Upper lobe of left lung (tissue), 6 donors: ENCODE measurements at regions not wholly inside any gene's neighbourhood (a gene's known extent, or its start where the extent isn't known, plus 50 kb on each side); places are given as distances from the start of the nearest gene placed in this dataset.

Experiments
- ATAC-seq, 2 donors: fragments of 200-7000 bp; cut with Tn5 transposase; one replicate each; pipeline ENCODE4 v1.9.1; 2022; ENCODE audit warnings: mild to moderate bottlenecking in 2 of 2, moderate library complexity in 2 of 2; ENCODE audit not compliant: low FRiP score in 2 of 2
- DNase-seq, 2 donors: peaks; one replicate each; pipeline ENCODE4 v3.0.0-alpha.2; 2019 to 2020
- H3K27ac ChIP-seq, 4 donors: fragments of 200-600 bp; sonication (generic); one replicate each; pipeline ENCODE4 v1.5.1; 2016 to 2019
- H3K27me3 ChIP-seq, 4 donors: fragments of 200-600 bp; sonication (generic); one replicate each; pipeline ENCODE4 v1.5.1; 2017 to 2019
- H3K36me3 ChIP-seq, 4 donors: fragments of 200-600 bp; sonication (generic); one replicate each; pipeline ENCODE4 v1.5.1; 2016 to 2019
- H3K4me1 ChIP-seq, 4 donors: fragments of 200-600 bp; sonication (generic); one replicate each; pipeline ENCODE4 v1.5.1; 2018 to 2019
- H3K4me3 ChIP-seq, 4 donors: fragments of 200-600 bp; sonication (generic); one replicate each; pipeline ENCODE4 v1.5.1; 2017 to 2019; ENCODE audit warnings: mild to moderate bottlenecking in 2 of 4, moderate library complexity in 1 of 4
- H3K9me3 ChIP-seq, 4 donors: fragments of 200-600 bp; sonication (generic); one replicate each; pipeline ENCODE4 v1.5.1; 2018 to 2019
- CTCF ChIP-seq, 6 experiments: fragments of 450-650 bp in 4 of 6; fragments of 200-600 bp in 2 of 6; sonication (generic) in 2 of 6; IDR thresholded peaks; one replicate each; pipeline ENCODE4 v1.5.1; 2016 to 2019; ENCODE audit warnings: antibody characterized with exemption in 6 of 6
- EP300 ChIP-seq, 4 donors: sonication (generic); formaldehyde crosslinking; IDR thresholded peaks; one replicate each; pipeline ENCODE4 v1.5.1; 2017; ENCODE audit warnings: antibody characterized with exemption in 4 of 4, control low read depth in 2 of 4
- POLR2A ChIP-seq, 4 donors: fragments of 450-650 bp; IDR thresholded peaks; one replicate each; pipeline ENCODE4 v1.5.1; 2016 to 2017; ENCODE audit warnings: antibody characterized with exemption in 4 of 4, mild to moderate bottlenecking in 2 of 4
- POLR2AphosphoS5 ChIP-seq, 2 donors: sonication (generic); formaldehyde crosslinking; IDR thresholded peaks; one replicate each; pipeline ENCODE4 v1.5.1; 2017; ENCODE audit warnings: antibody characterized with exemption in 2 of 2
- WGBS, 2 donors: methylation state at CpG; one replicate each; pipeline ENCODE4 v1.1.5; 2017 to 2018; 5-methylcytosine and 5-hydroxymethylcytosine counted together
- donor health status: DM: no; HTN: no; CAD: no; lungs with moderate emphysema.
- donor health status: DM: no; HTN: yes; CAD: no; lungs with severe emphysema.

GRCh38 chr7:56570968-56571367, 454.8 kb upstream of the NUPR2 start:
- H3K27ac ChIP-seq: no peak overlapping the region
- peaks cover 0 to 30% (median 8%) of the 10 kb centered on the region in 4 donors for H3K9me3 ChIP-seq
- WGBS, 2 donors: 69 to 72% methylated on average over 1 of the region's 1 CpG
- H3K27me3 ChIP-seq: no peaks in the 10 kb centered on the region
- H3K4me1 ChIP-seq: no peaks in the 10 kb centered on the region
- TF ChIP-seq CTCF (IDR thresholded peaks at IDR 0.05): no peak
- TF ChIP-seq POLR2AphosphoS5 (IDR thresholded peaks at IDR 0.05): no peak
- TF ChIP-seq EP300 (IDR thresholded peaks at IDR 0.05): no peak
- no peak for TF ChIP-seq POLR2A (IDR thresholded peaks at IDR 0.05)
- no peaks in the 10 kb centered on the region for H3K36me3 ChIP-seq
- no peak overlapping the region for H3K4me3 ChIP-seq
- DNase-seq (no peak), ATAC-seq (no peak)

- Histone ChIP-seq H3K9me3 (peaks cover 0 to 67% (median 22%) of the 10 kb centered on the region in 4 donors), H3K4me3 (no peak overlapping the region), H3K36me3 (no peaks in the 10 kb centered on the region), H3K27me3 (no peaks in the 10 kb centered on the region), H3K4me1 (no peaks in the 10 kb centered on the region), H3K27ac (no peak overlapping the region)
- peak in 1 of 2 donors; percentile 3 for ATAC-seq
- TF ChIP-seq POLR2AphosphoS5 (IDR thresholded peaks at IDR 0.05): no peak
- TF ChIP-seq CTCF (IDR thresholded peaks at IDR 0.05): no peak
- no peak for TF ChIP-seq EP300 (IDR thresholded peaks at IDR 0.05)
- no peak for TF ChIP-seq POLR2A (IDR thresholded peaks at IDR 0.05)
- peak in 1 of 2 donors; percentile 65 for DNase-seq
- 44 to 49% methylated on average over 5 to 35 of the region's 37 CpGs for WGBS, 2 donors
These were observed 422.6 kb upstream of the NUPR2 start for GRCh38 chr7:56538541-56539429.

- WGBS, 2 donors: 21 to 23% methylated on average over 19 of the region's 19 CpGs
- H3K4me3 ChIP-seq: peak overlapping the region in 2 of 4 donors; percentile 3 to 13
- no peaks in the 10 kb centered on the region for H3K36me3 ChIP-seq
- H3K27ac ChIP-seq: no peak overlapping the region
- ATAC-seq: peak in 1 of 2 donors; percentile 19
- H3K27me3 ChIP-seq: no peaks in the 10 kb centered on the region
- no peaks in the 10 kb centered on the region for H3K4me1 ChIP-seq
- TF ChIP-seq EP300 (IDR thresholded peaks at IDR 0.05): no peak
- no peak for TF ChIP-seq POLR2A (IDR thresholded peaks at IDR 0.05)
- TF ChIP-seq POLR2AphosphoS5 (IDR thresholded peaks at IDR 0.05): no peak
- TF ChIP-seq CTCF (IDR thresholded peaks at IDR 0.05): no peak
- H3K9me3 ChIP-seq: peaks cover 0 to 64% (median 20%) of the 10 kb centered on the region in 4 donors
- peak in 1 of 2 donors; percentile 84 for DNase-seq
These were observed 421.7 kb upstream of the NUPR2 start for GRCh38 chr7:56537952-56538351.

GRCh38 chr7:56537477-56537876, 421.3 kb upstream of the NUPR2 start:
- no peak overlapping the region for H3K27ac ChIP-seq
- H3K4me1 ChIP-seq: no peaks in the 10 kb centered on the region
- H3K27me3 ChIP-seq: no peaks in the 10 kb centered on the region
- peaks cover 0 to 60% (median 19%) of the 10 kb centered on the region in 4 donors for H3K9me3 ChIP-seq
- DNase-seq (no peak), ATAC-seq (no peak)
- no peaks in the 10 kb centered on the region for H3K36me3 ChIP-seq
- TF ChIP-seq POLR2A (IDR thresholded peaks at IDR 0.05): no peak
- TF ChIP-seq EP300 (IDR thresholded peaks at IDR 0.05): no peak
- no peak for TF ChIP-seq POLR2AphosphoS5 (IDR thresholded peaks at IDR 0.05)
- no peak for TF ChIP-seq CTCF (IDR thresholded peaks at IDR 0.05)
- WGBS, 2 donors: 42 to 45% methylated on average over 20 of the region's 20 CpGs
- H3K4me3 ChIP-seq: peak overlapping the region in 2 of 4 donors; percentile 3 to 13
